MM.1S (cell line): ENCODE measurements at regions not wholly inside any gene's neighbourhood (a gene's known extent, or its start where the extent isn't known, plus 50 kb on each side); places are given as distances from the start of the nearest gene placed in this dataset.
A peak's percentile ranks its signal among the peaks of the same experiment; 100 is the strongest.
"Not testable (repeated sequence)": the region's sequence is repeated elsewhere in the genome, so short reads cannot be mapped to it uniquely, and the experiment has no call there.

Experiments used
- DNase-seq: peaks from one replicate; pipeline ENCODE4 v3.0.0-alpha.2; 2015
- H2AFZ ChIP-seq: fragments of 300-600 bp; sonication (generic); 2 replicates; pipeline ENCODE4 v1.6.0; 2016; ENCODE audit warnings: antibody characterized with exemption, low read length
- H3F3A ChIP-seq: fragments of 300-600 bp; sonication (generic); 2 replicates; pipeline ENCODE4 v1.6.1; 2016; ENCODE audit warnings: mild to moderate bottlenecking, antibody characterized with exemption, low read length, moderate library complexity, mixed read lengths; ENCODE audit not compliant: insufficient read depth
- H3K27ac ChIP-seq: fragments of 300-600 bp; sonication (generic); 2 replicates; pipeline ENCODE4 v1.5.1; 2016; ENCODE audit warnings: mild to moderate bottlenecking, low read length
- H3K27me3 ChIP-seq: fragments of 300-600 bp; sonication (generic); replicated peaks from 2 replicates; pipeline ENCODE4 v1.6.0; 2016; ENCODE audit warnings: low read length; ENCODE audit not compliant: insufficient read depth
- H3K36me3 ChIP-seq: fragments of 300-600 bp; sonication (generic); replicated peaks from 2 replicates; pipeline ENCODE4 v1.6.1; 2016; ENCODE audit warnings: mild to moderate bottlenecking, low read length, mixed read lengths; ENCODE audit not compliant: insufficient read depth
- H3K4me1 ChIP-seq: fragments of 300-600 bp; sonication (generic); 2 replicates; pipeline ENCODE4 v1.6.1; 2016; ENCODE audit warnings: low read length, mixed read lengths
- H3K4me2 ChIP-seq: fragments of 300-600 bp; sonication (generic); 2 replicates; pipeline ENCODE4 v1.6.0; 2016; ENCODE audit warnings: low read depth, low read length
- H3K4me3 ChIP-seq: fragments of 300-600 bp; sonication (generic); 2 replicates; pipeline ENCODE4 v1.5.1; 2016; ENCODE audit warnings: low read length, mixed read lengths
- H3K79me2 ChIP-seq: fragments of 300-600 bp; sonication (generic); 2 replicates; pipeline ENCODE4 v1.6.1; 2016; ENCODE audit warnings: mixed run types, low read length, mixed read lengths
- H3K9ac ChIP-seq: fragments of 300-600 bp; sonication (generic); 2 replicates; pipeline ENCODE4 v1.6.1; 2016; ENCODE audit warnings: low read length, mixed read lengths
- H3K9me2 ChIP-seq: fragments of 300-600 bp; sonication (generic); replicated peaks from 2 replicates; pipeline ENCODE4 v1.6.1; 2016; ENCODE audit warnings: mild to moderate bottlenecking, low read length, mixed read lengths; ENCODE audit not compliant: insufficient read depth
- H3K9me3 ChIP-seq: fragments of 300-600 bp; sonication (generic); replicated peaks from 2 replicates; pipeline ENCODE4 v1.6.1; 2016; ENCODE audit warnings: mild to moderate bottlenecking, low read length, mixed read lengths; ENCODE audit not compliant: insufficient read depth
- H4K20me1 ChIP-seq: fragments of 300-600 bp; sonication (generic); 2 replicates; pipeline ENCODE4 v1.6.1; 2016; ENCODE audit warnings: mild to moderate bottlenecking, low read length, moderate library complexity, mixed read lengths; ENCODE audit not compliant: insufficient read depth
- CTCF ChIP-seq: fragments of 300-600 bp; sonication (generic); IDR thresholded peaks from 2 replicates; pipeline ENCODE4 v1.5.1; 2016; ENCODE audit warnings: antibody characterized with exemption, low read length, mixed read lengths
- EZH2 ChIP-seq: fragments of 300-600 bp; sonication (generic); optimal IDR thresholded peaks from 2 replicates; pipeline ENCODE3; 2017; ENCODE audit warnings: low read depth, mild to moderate bottlenecking, antibody characterized with exemption, low read length, mixed read lengths
- EZH2phosphoT487 ChIP-seq: fragments of 300-600 bp; sonication (generic); IDR thresholded peaks from 2 replicates; pipeline ENCODE4 v1.6.1; 2018; ENCODE audit warnings: antibody characterized with exemption, low read length

- Histone ChIP-seq H4K20me1 (no peaks in the 10 kb centered on the region), H3K9ac (no peak overlapping the region), H3K36me3 (no peaks in the 10 kb centered on the region), H3F3A (0 out of 2 replicates have a peak, but pooled peaks cover 4% of the 10 kb centered on the region), H3K9me2 (no peaks in the 10 kb centered on the region), H3K79me2 (no peaks in the 10 kb centered on the region), H3K9me3 (no peaks in the 10 kb centered on the region), H3K27me3 (no peaks in the 10 kb centered on the region), H3K27ac (no peak overlapping the region), H3K4me3 (no peak overlapping the region), H3K4me2 (no peak overlapping the region), H2AFZ (no peak overlapping the region), H3K4me1 (peaks cover 18% of the 10 kb centered on the region)
- no peak for TF ChIP-seq CTCF
- no peak for TF ChIP-seq EZH2
- TF ChIP-seq EZH2phosphoT487: no peak
- DNase-seq: no peak
These were observed 80.2 kb upstream of the PIM1 start for GRCh38 chr6:37089783-37090182.

GRCh38 chr6:37091104-37091503 lies 78.8 kb upstream of the PIM1 start:
- not testable (repeated sequence) for H2AFZ ChIP-seq

GRCh38 chr6:37091586-37091985 lies 78.4 kb upstream of the PIM1 start:
- not testable (repeated sequence) for H3K9ac ChIP-seq, H3K4me2 ChIP-seq, H3K79me2 ChIP-seq, H3K27me3 ChIP-seq, H3K27ac ChIP-seq, H3K9me2 ChIP-seq, H3K9me3 ChIP-seq, H3K4me3 ChIP-seq, H4K20me1 ChIP-seq, H3F3A ChIP-seq, H3K36me3 ChIP-seq, H2AFZ ChIP-seq, DNase-seq
- peaks cover 24% of the 10 kb centered on the region for H3K4me1 ChIP-seq

More at GRCh38 chr6:37091104-37091503, 78.8 kb upstream of the PIM1 start:
- not testable (repeated sequence) for H3K9me2 ChIP-seq, H3K4me2 ChIP-seq, DNase-seq, H3K9me3 ChIP-seq, H4K20me1 ChIP-seq, H3F3A ChIP-seq, H3K4me3 ChIP-seq, H3K36me3 ChIP-seq, H3K27me3 ChIP-seq, H3K27ac ChIP-seq, H3K9ac ChIP-seq, H3K79me2 ChIP-seq
- peaks cover 24% of the 10 kb centered on the region for H3K4me1 ChIP-seq

- Histone ChIP-seq H4K20me1 (no peaks in the 10 kb centered on the region), H3F3A (0 out of 2 replicates have a peak, but pooled peaks cover 4% of the 10 kb centered on the region), H3K9ac (no peak overlapping the region), H3K4me3 (no peak overlapping the region), H3K27ac (0 out of 2 replicates have a peak overlapping the region, but pooled peaks have one; percentile 49), H3K9me2 (no peaks in the 10 kb centered on the region), H3K36me3 (no peaks in the 10 kb centered on the region), H3K4me2 (no peak overlapping the region), H3K79me2 (no peaks in the 10 kb centered on the region), H2AFZ (peak overlapping the region; percentile 17; the same call in 1 of the 2 replicates), H3K27me3 (no peaks in the 10 kb centered on the region), H3K4me1 (peaks cover 24% of the 10 kb centered on the region), H3K9me3 (no peaks in the 10 kb centered on the region)
- no peak for DNase-seq
- TF ChIP-seq CTCF: no peak
These were observed 76.8 kb upstream of the PIM1 start for GRCh38 chr6:37092923-37093727.
